Neural progenitor cell (in vitro differentiated cells): ENCODE measurements at regions not wholly inside any gene's neighbourhood (a gene's known extent, or its start where the extent isn't known, plus 50 kb on each side); places are given as distances from the start of the nearest gene placed in this dataset.

Source experiments
- DNase-seq: peaks from one replicate; pipeline ENCODE4 v3.0.0-alpha.2; 2016; ENCODE audit warnings: low spot score
- H2AFZ ChIP-seq: fragments of 200-600 bp; sonication (generic); replicated peaks from 2 replicates; pipeline ENCODE4 v1.6.1; 2016; ENCODE audit warnings: antibody characterized with exemption
- H3F3A ChIP-seq: fragments of 200-600 bp; sonication (generic); 2 replicates; pipeline ENCODE4 v1.6.1; 2016; ENCODE audit warnings: antibody characterized with exemption, low read depth
- H3K27ac ChIP-seq: fragments of 200-600 bp; sonication (generic); 2 replicates; pipeline ENCODE4 v1.5.1; 2016; ENCODE audit warnings: mild to moderate bottlenecking
- H3K27me3 ChIP-seq: fragments of 200-600 bp; sonication (generic); 2 replicates; pipeline ENCODE4 v1.6.1; 2016; ENCODE audit warnings: mild to moderate bottlenecking, moderate library complexity
- H3K36me3 ChIP-seq: fragments of 200-600 bp; sonication (generic); 2 replicates; pipeline ENCODE4 v1.5.1; 2016
- H3K4me1 ChIP-seq: fragments of 200-600 bp; sonication (generic); 2 replicates; pipeline ENCODE4 v1.6.1; 2016; ENCODE audit warnings: mixed run types
- H3K4me2 ChIP-seq: fragments of 200-600 bp; sonication (generic); 2 replicates; pipeline ENCODE4 v1.6.1; 2016
- H3K4me3 ChIP-seq: fragments of 200-600 bp; sonication (generic); 2 replicates; pipeline ENCODE4 v1.5.1; 2016
- H3K79me2 ChIP-seq: fragments of 200-600 bp; sonication (generic); 2 replicates; pipeline ENCODE4 v1.6.1; 2016; ENCODE audit warnings: low read depth
- H3K9ac ChIP-seq: fragments of 200-600 bp; sonication (generic); 2 replicates; pipeline ENCODE4 v1.6.1; 2016
- H3K9me3 ChIP-seq: fragments of 200-600 bp; sonication (generic); 2 replicates; pipeline ENCODE4 v1.5.1; 2016; ENCODE audit warnings: low read depth
- H4K20me1 ChIP-seq: fragments of 200-600 bp; sonication (generic); 2 replicates; pipeline ENCODE4 v1.6.1; 2016; ENCODE audit warnings: low read depth
- H3K27ac Mint-ChIP-seq: 3 replicates; pipeline ENCODE4 v1.8.0; 2021; ENCODE audit warnings: mixed read lengths
- H3K27me3 Mint-ChIP-seq: 2 replicates; pipeline ENCODE4 v1.8.0; 2022; ENCODE audit warnings: low read depth, mild to moderate bottlenecking, inconsistent platforms, moderate library complexity, mixed read lengths; ENCODE audit not compliant: insufficient read depth
- H3K36me3 Mint-ChIP-seq: 3 replicates; pipeline ENCODE4 v1.8.0; 2021; ENCODE audit warnings: mixed read lengths
- H3K4me1 Mint-ChIP-seq: 3 replicates; pipeline ENCODE4 v1.8.0; 2021; ENCODE audit warnings: mixed read lengths
- H3K4me3 Mint-ChIP-seq: 3 replicates; pipeline ENCODE4 v1.8.0; 2021; ENCODE audit warnings: mild to moderate bottlenecking, moderate library complexity, mixed read lengths
- H3K9me3 Mint-ChIP-seq: 3 replicates; pipeline ENCODE4 v1.8.0; 2020; ENCODE audit warnings: mixed read lengths
- CTCF ChIP-seq: fragments of 200-600 bp; sonication (generic); IDR thresholded peaks from 2 replicates; pipeline ENCODE4 v1.5.1; 2017; ENCODE audit warnings: antibody characterized with exemption, mild to moderate bottlenecking
- EZH2 ChIP-seq: fragments of 200-600 bp; sonication (generic); IDR thresholded peaks from 2 replicates; pipeline ENCODE4 v1.6.1; 2017; ENCODE audit warnings: antibody characterized with exemption, mild to moderate bottlenecking, moderate library complexity
- EZH2phosphoT487 ChIP-seq: fragments of 200-600 bp; sonication (generic); IDR thresholded peaks from 2 replicates; pipeline ENCODE4 v1.6.1; 2017; ENCODE audit warnings: antibody characterized with exemption

GRCh38 chr22:49100316-49100715 lies 727.4 kb downstream of the BRD1 start:
- H3K36me3 Mint-ChIP-seq, result no peaks in the 10 kb centered on the region
- Histone ChIP-seq H3K9ac (no peak overlapping the region), H3K4me1 (no peaks in the 10 kb centered on the region), H3F3A (no peaks in the 10 kb centered on the region), H3K36me3 (no peaks in the 10 kb centered on the region), H2AFZ (no peak overlapping the region), H3K4me3 (no peak overlapping the region), H3K27ac (no peak overlapping the region), H3K9me3 (no peaks in the 10 kb centered on the region), H3K4me2 (no peak overlapping the region), H3K79me2 (no peaks in the 10 kb centered on the region), H3K27me3 (no peaks in the 10 kb centered on the region), H4K20me1 (no peaks in the 10 kb centered on the region)
- peaks cover 13% of the 10 kb centered on the region for H3K4me1 Mint-ChIP-seq
- no peak for TF ChIP-seq EZH2phosphoT487
- no peak for TF ChIP-seq CTCF
- peaks cover 4% of the 10 kb centered on the region for H3K9me3 Mint-ChIP-seq
- no peak overlapping the region for H3K4me3 Mint-ChIP-seq
- no peak overlapping the region for H3K27ac Mint-ChIP-seq
- no peak for DNase-seq
- peaks cover 5% of the 10 kb centered on the region for H3K27me3 Mint-ChIP-seq

- H3K9me3 ChIP-seq, result no peaks in the 10 kb centered on the region
- H3K9ac ChIP-seq, result no peak overlapping the region
- H3K4me1 ChIP-seq, result no peaks in the 10 kb centered on the region
- no peaks in the 10 kb centered on the region for H3K27me3 ChIP-seq
- H3K36me3 Mint-ChIP-seq, result no peaks in the 10 kb centered on the region
- H3K79me2 ChIP-seq, result no peaks in the 10 kb centered on the region
- H3K27ac ChIP-seq, result no peak overlapping the region
- peaks cover 4% of the 10 kb centered on the region for H3K9me3 Mint-ChIP-seq
- no peaks in the 10 kb centered on the region for H3F3A ChIP-seq
- H3K27me3 Mint-ChIP-seq, result peaks cover 5% of the 10 kb centered on the region
- H3K4me1 Mint-ChIP-seq, result peaks cover 13% of the 10 kb centered on the region
- H4K20me1 ChIP-seq, result no peaks in the 10 kb centered on the region
- no peak overlapping the region for H3K4me3 ChIP-seq
- no peak overlapping the region for H3K4me2 ChIP-seq
- no peak overlapping the region for H3K27ac Mint-ChIP-seq
- no peak for DNase-seq
- no peak overlapping the region for H3K4me3 Mint-ChIP-seq
- H2AFZ ChIP-seq, result no peak overlapping the region
- H3K36me3 ChIP-seq, result no peaks in the 10 kb centered on the region
- TF ChIP-seq CTCF (no peak), EZH2 (no peak), EZH2phosphoT487 (no peak)
These were observed 728.1 kb downstream of the BRD1 start for GRCh38 chr22:49099496-49100124.

GRCh38 chr22:49099089-49099488 lies 728.6 kb downstream of the BRD1 start:
- no peaks in the 10 kb centered on the region for H3K36me3 Mint-ChIP-seq
- DNase-seq, result no peak
- H3K4me1 Mint-ChIP-seq, result peaks cover 13% of the 10 kb centered on the region
- Histone ChIP-seq H3K4me2 (no peak overlapping the region), H4K20me1 (no peaks in the 10 kb centered on the region), H3K27me3 (no peaks in the 10 kb centered on the region), H3K4me3 (no peak overlapping the region), H3F3A (no peaks in the 10 kb centered on the region), H3K79me2 (no peaks in the 10 kb centered on the region), H3K36me3 (no peaks in the 10 kb centered on the region), H3K4me1 (no peaks in the 10 kb centered on the region), H3K9me3 (no peaks in the 10 kb centered on the region), H3K9ac (no peak overlapping the region), H2AFZ (no peak overlapping the region), H3K27ac (no peak overlapping the region)
- no peak for TF ChIP-seq EZH2
- TF ChIP-seq EZH2phosphoT487, result no peak
- TF ChIP-seq CTCF, result no peak
- H3K4me3 Mint-ChIP-seq, result no peak overlapping the region
- H3K27me3 Mint-ChIP-seq, result peaks cover 5% of the 10 kb centered on the region
- no peak overlapping the region for H3K27ac Mint-ChIP-seq
- H3K9me3 Mint-ChIP-seq, result peaks cover 4% of the 10 kb centered on the region
